ENCODE measurements at regions not wholly inside any gene's neighbourhood (a gene's known extent, or its start where the extent isn't known, plus 50 kb on each side); places are given as distances from the start of the nearest gene placed in this dataset.
"Not testable (repeated sequence)": the region's sequence is repeated elsewhere in the genome, so short reads cannot be mapped to it uniquely, and the experiment has no call there.

DNA sequence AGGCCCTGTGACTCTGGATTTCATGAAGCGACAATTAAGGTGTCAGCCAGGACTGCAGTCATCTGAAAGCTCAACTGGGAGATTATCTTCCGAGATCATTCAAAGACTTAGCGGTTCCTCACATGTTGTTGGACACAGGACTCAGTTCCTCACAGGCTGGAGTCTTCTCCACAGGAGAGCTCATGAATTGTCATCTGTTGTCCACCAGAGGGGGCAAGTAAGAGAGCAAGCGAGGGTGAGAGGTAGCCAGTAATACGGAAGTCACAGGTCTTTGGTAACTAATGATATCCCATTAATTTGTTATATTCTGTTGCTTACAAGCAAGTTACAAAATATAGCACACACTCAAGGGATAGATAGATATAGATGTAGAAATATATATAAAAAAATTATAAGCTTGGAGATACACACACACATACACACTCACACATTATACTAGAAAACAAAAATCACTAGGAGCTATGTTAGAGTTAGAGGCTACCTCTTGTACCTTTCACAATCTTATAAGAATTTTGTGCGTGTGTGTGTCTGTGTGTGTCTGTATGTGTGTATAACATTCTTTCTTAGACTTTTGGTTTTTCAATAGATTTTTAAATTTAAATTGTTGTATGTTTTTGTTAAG lies 1695.3 kb downstream of the BRINP3 start:
- Mint-ChIP-seq H3K4me1 (no peaks in the 10 kb centered on the region), H3K9me3 (peaks cover 4 to 21% (median 7%) of the 10 kb centered on the region in 6 donors), H3K36me3 (peaks cover 0 to 4% (median 0%) of the 10 kb centered on the region in 3 donors), H3K27ac (no peak overlapping the region), H3K4me3 (no peak overlapping the region), H3K27me3 (ENCODE audit: low read depth in 3 of 3) (no peaks in the 10 kb centered on the region)
- DNase-seq = no peak

DNA sequence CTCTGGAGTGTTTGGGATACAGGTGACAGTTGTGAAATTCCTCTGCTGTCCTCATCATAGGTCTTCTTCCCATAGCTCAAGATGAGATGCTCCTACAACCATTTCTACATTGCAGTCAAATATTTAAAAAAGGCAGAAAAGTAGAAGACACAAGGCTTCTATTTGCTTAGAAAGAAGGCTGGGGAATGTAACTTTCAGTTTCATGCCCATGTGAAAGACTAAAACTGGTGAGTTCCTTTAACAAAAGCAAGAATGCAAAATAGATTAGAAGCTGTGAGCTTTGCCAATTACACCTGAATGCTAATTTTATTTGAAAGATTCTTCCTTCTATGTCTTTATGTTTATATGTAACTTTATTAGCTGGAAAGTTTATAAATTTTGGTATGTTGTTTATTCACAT lies 1682.7 kb downstream of the BRINP3 start:
- H3K9me3 Mint-ChIP-seq = peaks cover 6 to 46% (median 30%) of the 10 kb centered on the region in 6 donors
- no peaks in the 10 kb centered on the region for H3K36me3 Mint-ChIP-seq
- no peak overlapping the region for H3K27ac Mint-ChIP-seq
- H3K4me1 Mint-ChIP-seq = no peaks in the 10 kb centered on the region
- H3K27me3 Mint-ChIP-seq (ENCODE audit: low read depth in 3 of 3) = peaks cover 0 to 2% (median 0%) of the 10 kb centered on the region in 3 donors
- DNase-seq = no peak
- no peak overlapping the region for H3K4me3 Mint-ChIP-seq

DNA sequence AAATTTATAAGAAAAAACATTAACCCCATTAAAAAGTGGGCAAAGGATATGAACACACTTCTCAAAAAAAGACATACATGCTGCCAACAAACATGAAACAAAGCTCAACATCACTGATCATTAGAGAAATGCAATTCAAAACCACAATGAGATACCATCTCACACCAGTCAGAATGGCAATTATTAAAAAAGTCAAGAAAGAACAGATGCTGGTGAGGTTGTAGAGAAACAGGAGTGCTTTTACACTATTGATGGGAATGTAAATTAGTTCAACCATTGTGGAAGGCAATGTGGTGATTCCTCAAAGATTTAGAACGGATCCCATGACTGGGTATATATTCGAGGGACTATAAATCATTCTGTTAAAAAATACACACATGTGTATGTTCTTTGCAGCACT lies 1665.5 kb downstream of the BRINP3 start:
- H3K36me3 Mint-ChIP-seq; H3K4me3 Mint-ChIP-seq; H3K27me3 Mint-ChIP-seq (ENCODE audit: low read depth in 3 of 3); H3K4me1 Mint-ChIP-seq; DNase-seq; H3K27ac Mint-ChIP-seq: not testable (repeated sequence)
- peaks cover 11 to 65% (median 45%) of the 10 kb centered on the region in 6 donors for H3K9me3 Mint-ChIP-seq

- H3K36me3 Mint-ChIP-seq; H3K27me3 Mint-ChIP-seq (ENCODE audit: low read depth in 3 of 3); H3K4me1 Mint-ChIP-seq; H3K4me3 Mint-ChIP-seq; DNase-seq; H3K27ac Mint-ChIP-seq: not testable (repeated sequence)
- peaks cover 12 to 69% (median 46%) of the 10 kb centered on the region in 6 donors for H3K9me3 Mint-ChIP-seq
Observed at GRCh38 chr1:188812836-188813573, 1664.7 kb downstream of the BRINP3 start.

DNA sequence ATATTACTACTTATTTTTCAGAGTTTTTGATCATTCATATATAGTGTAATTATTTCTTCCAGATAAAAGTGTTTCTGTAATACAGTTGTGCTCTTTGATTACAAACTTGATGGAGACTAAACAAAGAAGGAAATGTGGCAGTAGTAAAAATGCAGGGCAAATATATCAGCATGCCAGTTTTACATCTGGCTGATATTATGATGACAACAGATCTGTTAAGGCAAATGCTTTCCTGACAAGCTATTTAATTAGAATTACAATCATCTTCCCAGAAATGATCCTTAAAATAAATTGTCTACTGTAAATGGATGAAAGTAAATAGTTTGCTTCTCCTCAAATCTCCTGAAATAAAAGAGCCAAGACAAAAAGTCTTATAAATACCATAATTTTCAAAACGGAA lies 1659.8 kb downstream of the BRINP3 start:
- Mint-ChIP-seq H3K4me3 (no peak overlapping the region), H3K4me1 (no peaks in the 10 kb centered on the region), H3K9me3 (peaks cover 2 to 58% (median 23%) of the 10 kb centered on the region in 6 donors), H3K36me3 (no peaks in the 10 kb centered on the region), H3K27me3 (ENCODE audit: low read depth in 3 of 3) (no peaks in the 10 kb centered on the region), H3K27ac (no peak overlapping the region)
- DNase-seq = no peak

- no peak for DNase-seq
- Mint-ChIP-seq H3K36me3 (no peaks in the 10 kb centered on the region), H3K4me1 (no peaks in the 10 kb centered on the region), H3K27me3 (ENCODE audit: low read depth in 3 of 3) (no peaks in the 10 kb centered on the region), H3K4me3 (no peak overlapping the region), H3K9me3 (peaks cover 3 to 55% (median 9%) of the 10 kb centered on the region in 6 donors), H3K27ac (no peak overlapping the region)
Observed at GRCh38 chr1:188822248-188822647, 1655.4 kb downstream of the BRINP3 start.

DNA sequence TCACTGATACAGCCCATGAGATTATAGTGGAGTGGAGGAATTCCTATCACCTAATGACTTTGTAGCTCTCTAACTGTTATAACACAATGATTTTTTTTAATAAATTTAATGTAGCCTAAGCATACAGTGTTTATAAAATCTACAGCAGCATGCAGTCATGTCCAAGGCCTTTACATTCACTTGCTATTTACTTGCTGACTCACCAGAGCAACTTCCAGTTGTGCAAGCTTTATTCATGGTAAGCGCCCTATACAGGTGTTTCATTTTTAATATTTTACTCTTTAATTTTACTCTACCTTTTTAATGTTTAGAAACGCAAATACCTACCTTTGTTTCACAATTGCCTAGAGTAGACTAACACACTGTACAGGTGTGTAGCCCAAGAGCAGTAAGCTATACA lies 1652.2 kb downstream of the BRINP3 start:
- H3K4me3 Mint-ChIP-seq = no peak overlapping the region
- peaks cover 8 to 61% (median 16%) of the 10 kb centered on the region in 6 donors for H3K9me3 Mint-ChIP-seq
- H3K4me1 Mint-ChIP-seq = no peaks in the 10 kb centered on the region
- H3K36me3 Mint-ChIP-seq = no peaks in the 10 kb centered on the region
- H3K27me3 Mint-ChIP-seq (ENCODE audit: low read depth in 3 of 3) = no peaks in the 10 kb centered on the region
- H3K27ac Mint-ChIP-seq = no peak overlapping the region
- no peak for DNase-seq

DNA sequence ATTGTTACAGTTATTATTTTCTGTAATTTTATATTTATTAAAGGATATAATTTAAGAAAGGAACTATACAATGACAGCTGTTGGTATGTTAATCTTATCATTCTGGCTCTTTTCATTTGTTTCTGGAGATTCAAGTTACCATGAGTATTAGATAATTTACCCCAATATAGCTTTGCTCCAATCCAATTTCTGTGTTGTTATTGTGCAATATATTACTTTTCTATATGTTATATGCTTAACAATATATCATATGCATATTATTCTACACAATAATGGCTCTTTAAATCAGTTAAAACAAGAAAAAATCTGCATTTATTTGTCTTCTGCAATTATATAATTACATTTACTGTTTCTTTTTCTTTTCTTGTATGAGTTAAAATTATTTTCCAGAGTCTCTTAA lies 1650.9 kb downstream of the BRINP3 start:
- H3K4me3 Mint-ChIP-seq = no peak overlapping the region
- peaks cover 0 to 2% (median 0%) of the 10 kb centered on the region in 3 donors for H3K27me3 Mint-ChIP-seq (ENCODE audit: low read depth in 3 of 3)
- H3K4me1 Mint-ChIP-seq = no peaks in the 10 kb centered on the region
- no peak for DNase-seq
- no peaks in the 10 kb centered on the region for H3K36me3 Mint-ChIP-seq
- no peak overlapping the region for H3K27ac Mint-ChIP-seq
- H3K9me3 Mint-ChIP-seq = peaks cover 11 to 58% (median 16%) of the 10 kb centered on the region in 6 donors

DNA sequence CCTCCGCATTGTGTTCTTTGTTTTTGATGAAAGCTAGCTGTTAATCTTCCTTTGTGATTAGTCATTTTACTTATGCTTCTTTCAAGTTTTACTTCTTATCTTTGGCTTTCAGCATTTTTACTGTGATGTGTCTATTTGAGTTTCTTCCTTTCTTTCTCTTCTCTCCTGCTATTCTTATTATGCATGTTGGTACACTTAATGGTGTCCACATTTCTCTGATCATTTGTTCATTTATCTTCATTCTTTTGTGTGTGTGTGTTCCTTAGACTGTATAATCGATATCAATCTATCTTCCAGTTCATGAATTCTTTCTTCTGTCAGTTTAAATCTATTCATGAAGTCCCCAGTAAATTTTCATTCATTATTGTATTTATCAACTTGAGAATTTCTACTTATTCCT lies 1650.3 kb downstream of the BRINP3 start:
- H3K27me3 Mint-ChIP-seq (ENCODE audit: low read depth in 3 of 3) = peaks cover 0 to 2% (median 0%) of the 10 kb centered on the region in 3 donors
- no peak overlapping the region for H3K27ac Mint-ChIP-seq
- no peaks in the 10 kb centered on the region for H3K36me3 Mint-ChIP-seq
- H3K4me3 Mint-ChIP-seq = no peak overlapping the region
- H3K4me1 Mint-ChIP-seq = no peaks in the 10 kb centered on the region
- no peak for DNase-seq
- peaks cover 11 to 54% (median 16%) of the 10 kb centered on the region in 6 donors for H3K9me3 Mint-ChIP-seq

- DNase-seq; H3K27ac Mint-ChIP-seq; H3K36me3 Mint-ChIP-seq; H3K4me1 Mint-ChIP-seq; H3K4me3 Mint-ChIP-seq; H3K27me3 Mint-ChIP-seq (ENCODE audit: low read depth in 3 of 3): not testable (repeated sequence)
- H3K9me3 Mint-ChIP-seq = peaks cover 7 to 30% (median 24%) of the 10 kb centered on the region in 6 donors
Observed at GRCh38 chr1:188841111-188841696, 1636.5 kb downstream of the BRINP3 start.

DNA sequence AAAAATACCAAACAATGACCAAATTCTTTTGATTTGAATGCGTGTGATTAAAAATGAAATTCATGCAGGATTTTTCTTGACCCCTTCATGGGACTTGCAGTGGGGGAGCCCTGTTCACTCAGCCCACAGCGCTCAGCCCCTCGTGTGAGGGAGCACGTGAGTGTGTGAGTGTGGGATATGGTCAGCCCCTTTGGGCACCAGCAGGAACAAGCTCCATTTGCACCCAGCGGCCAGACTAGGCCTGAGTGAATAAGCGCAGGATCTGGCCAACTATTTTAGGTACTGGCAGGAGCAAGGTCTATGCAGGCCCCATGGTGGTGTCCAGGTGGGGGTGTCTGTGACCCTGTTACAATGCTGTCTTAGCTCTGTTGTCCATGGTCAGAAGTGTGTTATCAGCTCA lies 1631.2 kb downstream of the BRINP3 start:
- Mint-ChIP-seq H3K9me3 (peaks cover 5 to 28% (median 15%) of the 10 kb centered on the region in 6 donors), H3K27me3 (ENCODE audit: low read depth in 3 of 3) (peaks cover 0 to 3% (median 0%) of the 10 kb centered on the region in 3 donors), H3K36me3 (no peaks in the 10 kb centered on the region), H3K27ac (no peak overlapping the region), H3K4me1 (no peaks in the 10 kb centered on the region), H3K4me3 (no peak overlapping the region)
- no peak for DNase-seq

DNA sequence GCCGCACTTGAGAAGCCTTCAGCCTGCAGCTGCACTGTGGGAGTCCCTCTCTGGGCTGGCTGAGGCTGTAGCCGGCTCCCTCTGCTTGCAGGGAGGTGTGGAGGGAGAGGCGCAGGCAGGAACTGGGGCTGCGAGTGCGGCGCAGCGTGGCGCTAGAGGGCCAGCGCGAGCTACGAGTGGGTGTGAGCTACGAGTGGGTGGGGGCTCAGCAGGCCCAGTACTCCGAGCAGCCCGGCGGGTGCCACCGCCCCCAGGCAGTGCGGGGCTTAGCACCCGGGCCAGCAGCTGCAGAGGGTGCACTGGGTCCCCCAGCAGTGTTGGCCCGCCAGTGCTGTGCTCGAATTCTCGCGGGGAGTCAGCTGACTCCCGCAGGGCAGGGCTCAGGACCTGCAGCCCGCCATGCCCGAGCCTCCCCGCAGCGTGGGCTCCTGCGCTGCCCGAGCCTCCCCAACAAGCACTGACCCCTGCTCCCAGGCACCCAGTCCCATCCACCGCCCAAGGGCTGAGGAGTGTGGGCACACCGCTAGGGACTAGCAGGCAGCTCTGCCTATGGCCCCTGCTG lies 1620.1 kb downstream of the BRINP3 start:
- no peaks in the 10 kb centered on the region for H3K36me3 Mint-ChIP-seq
- DNase-seq = no peak
- H3K9me3 Mint-ChIP-seq = peaks cover 13 to 48% (median 25%) of the 10 kb centered on the region in 6 donors
- no peak overlapping the region for H3K4me3 Mint-ChIP-seq
- no peak overlapping the region for H3K27ac Mint-ChIP-seq
- no peaks in the 10 kb centered on the region for H3K4me1 Mint-ChIP-seq
- no peaks in the 10 kb centered on the region for H3K27me3 Mint-ChIP-seq (ENCODE audit: low read depth in 3 of 3)

DNA sequence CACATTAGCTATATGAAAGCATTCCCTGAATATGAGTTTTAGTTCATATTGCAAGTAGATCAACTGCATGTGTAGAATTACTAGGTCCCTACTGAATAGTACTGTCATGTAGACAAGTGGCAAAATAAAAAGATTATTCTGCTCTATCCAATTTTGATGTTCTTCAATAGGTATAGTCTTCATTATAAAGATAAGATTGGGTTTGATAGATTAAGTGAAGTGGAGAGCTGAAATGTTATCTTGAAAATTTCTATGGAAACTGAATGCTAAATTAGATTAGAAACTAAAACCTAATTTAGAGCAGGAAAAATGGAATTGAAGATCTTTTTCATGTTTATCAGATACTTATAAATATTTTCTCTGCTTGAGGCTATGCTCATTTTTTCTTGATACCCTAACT lies 1610.0 kb downstream of the BRINP3 start:
- Mint-ChIP-seq H3K9me3 (peaks cover 3 to 47% (median 24%) of the 10 kb centered on the region in 6 donors), H3K4me1 (no peaks in the 10 kb centered on the region), H3K27me3 (ENCODE audit: low read depth in 3 of 3) (no peaks in the 10 kb centered on the region), H3K36me3 (peaks cover 0 to 4% (median 2%) of the 10 kb centered on the region in 3 donors), H3K27ac (no peak overlapping the region), H3K4me3 (no peak overlapping the region)
- no peak for DNase-seq

DNA sequence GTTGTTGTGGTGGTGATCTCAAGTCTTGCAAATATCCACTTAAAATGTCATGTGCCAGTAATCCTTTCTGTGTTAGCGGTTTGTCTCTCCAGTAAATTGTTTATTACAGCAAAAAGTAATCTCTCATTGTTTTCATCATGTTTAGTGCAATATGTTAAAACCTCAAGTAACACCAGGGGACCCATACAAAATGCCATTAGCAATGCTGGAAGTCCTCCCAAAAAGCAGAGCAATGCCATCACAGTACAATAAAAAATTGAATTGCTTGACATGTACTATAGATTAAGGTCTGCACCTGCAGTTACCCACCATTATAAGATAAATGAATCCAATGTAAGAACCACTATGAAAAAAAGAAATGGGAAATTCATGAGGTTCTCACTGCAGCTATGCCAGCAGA lies 1606.5 kb downstream of the BRINP3 start:
- Mint-ChIP-seq H3K9me3 (peaks cover 3 to 37% (median 20%) of the 10 kb centered on the region in 6 donors), H3K4me1 (no peaks in the 10 kb centered on the region), H3K4me3 (no peak overlapping the region), H3K36me3 (peaks cover 0 to 4% (median 2%) of the 10 kb centered on the region in 3 donors), H3K27me3 (ENCODE audit: low read depth in 3 of 3) (no peaks in the 10 kb centered on the region), H3K27ac (no peak overlapping the region)
- DNase-seq = no peak
